Activated T-helper 1 cell treated with anti-CD3 and anti-CD28 coated beads, Interleukin-2, amount 50 U/mL, for 16 hours (primary cell): ENCODE measurements at regions not wholly inside any gene's neighbourhood (a gene's known extent, or its start where the extent isn't known, plus 50 kb on each side); places are given as distances from the start of the nearest gene placed in this dataset.
"Not testable (repeated sequence)": the region's sequence is repeated elsewhere in the genome, so short reads cannot be mapped to it uniquely, and the experiment has no call there.

Experiments
- DNase-seq, 2 donors: peaks; one replicate each; pipeline ENCODE4 v3.0.0-alpha.2; 2020; ENCODE audit warnings: low read depth in 1 of 2, low spot score in 1 of 2

DNA sequence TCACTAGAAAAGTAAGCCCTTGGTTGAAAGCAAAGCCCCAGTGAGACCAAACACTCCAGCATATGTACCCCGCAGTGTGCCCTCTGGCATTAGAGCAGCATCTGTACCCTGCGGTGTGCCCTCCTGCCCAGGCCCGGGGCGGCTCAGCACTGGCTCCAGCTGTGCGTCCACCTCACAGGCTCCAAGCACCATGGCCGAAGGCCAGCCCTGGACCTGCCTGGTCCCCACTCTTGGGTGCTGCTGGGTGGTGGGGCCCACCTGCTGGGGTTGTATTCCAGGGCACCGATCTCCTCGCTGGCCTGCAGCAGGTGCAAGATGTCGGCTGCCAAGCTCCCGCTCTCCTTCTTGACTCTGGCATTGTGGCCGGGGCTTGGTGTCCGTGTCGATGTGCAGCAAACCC, 230.2 kb downstream of the TUBA3C start:
- DNase-seq: no peak

GRCh38 chr13:18949970-18950369, 231.7 kb downstream of the TUBA3C start:
- no peak for DNase-seq

- no peak for DNase-seq
These were observed 232.2 kb downstream of the TUBA3C start for GRCh38 chr13:18949489-18949761.

DNA sequence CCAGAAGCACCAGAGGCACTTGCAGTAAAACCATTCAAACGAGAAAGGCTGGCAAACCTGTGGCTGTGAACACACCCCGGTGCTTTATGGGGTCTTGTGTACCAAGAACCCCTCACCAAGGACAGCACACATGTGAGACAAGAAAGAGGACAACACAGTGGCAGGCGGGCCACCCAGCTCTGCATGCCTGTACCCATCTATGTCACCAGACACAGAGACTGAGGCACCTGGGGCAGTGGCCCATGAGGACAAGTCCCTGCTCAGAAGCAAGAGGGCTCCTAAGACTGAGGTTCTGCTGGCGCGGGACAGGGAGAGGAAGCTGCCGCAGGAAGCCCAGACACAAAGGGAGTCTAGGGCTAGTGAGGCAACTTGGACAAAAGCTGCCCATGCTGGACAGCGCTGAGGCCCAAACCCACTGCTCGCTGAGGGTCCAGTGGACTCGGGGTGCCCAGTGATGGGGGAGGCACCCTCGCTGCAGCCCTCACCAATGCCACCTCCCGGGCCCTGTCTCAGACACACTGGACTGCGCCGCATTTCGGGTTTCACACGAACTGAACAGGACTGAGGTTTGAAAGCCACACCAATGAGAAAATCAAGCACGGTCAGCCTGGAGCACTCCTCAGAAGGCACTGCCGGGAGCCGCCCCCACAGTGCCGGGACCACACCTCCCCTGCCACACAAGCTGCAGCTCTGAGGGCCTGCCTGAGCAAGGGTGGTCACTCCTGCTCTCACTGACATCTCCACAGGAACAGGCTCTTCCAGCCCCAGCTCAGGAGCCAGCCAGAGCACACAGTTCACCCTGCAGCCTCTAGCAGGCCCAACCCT, 232.7 kb downstream of the TUBA3C start:
- DNase-seq: no peak

DNA sequence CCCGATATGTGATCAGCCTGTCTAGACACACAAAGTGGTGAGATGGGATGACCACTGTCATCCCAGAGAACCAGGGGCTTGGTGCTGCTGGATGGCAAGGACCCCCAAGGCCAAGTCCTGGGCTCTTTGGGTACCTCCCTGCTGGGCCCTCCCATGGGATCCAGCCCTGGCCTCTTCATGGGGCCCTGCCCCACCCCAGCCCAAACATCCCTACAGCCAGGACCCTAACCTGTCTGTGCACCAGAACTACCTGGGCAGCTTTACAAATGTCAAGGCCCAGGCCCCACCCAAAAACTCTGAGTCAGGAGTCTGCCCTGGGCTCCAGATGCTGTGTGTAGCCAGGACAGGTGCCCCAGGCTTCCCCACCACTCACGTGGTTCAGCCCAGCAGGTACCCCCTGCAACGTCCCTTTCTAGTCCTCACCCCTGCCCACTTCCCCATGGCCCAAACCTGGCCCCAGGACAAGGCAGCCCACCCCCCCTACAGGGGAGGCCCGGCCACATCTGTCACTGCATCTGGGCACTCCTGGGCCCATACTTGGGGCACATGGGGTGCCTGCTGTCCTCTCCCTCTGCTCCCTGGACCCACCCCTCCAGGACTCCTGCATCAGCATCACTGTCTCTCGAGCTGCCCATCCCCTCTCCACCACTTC, 233.5 kb downstream of the TUBA3C start:
- DNase-seq: no peak

GRCh38 chr13:18947376-18947977, 234.1 kb downstream of the TUBA3C start:
- DNase-seq: no peak

DNA sequence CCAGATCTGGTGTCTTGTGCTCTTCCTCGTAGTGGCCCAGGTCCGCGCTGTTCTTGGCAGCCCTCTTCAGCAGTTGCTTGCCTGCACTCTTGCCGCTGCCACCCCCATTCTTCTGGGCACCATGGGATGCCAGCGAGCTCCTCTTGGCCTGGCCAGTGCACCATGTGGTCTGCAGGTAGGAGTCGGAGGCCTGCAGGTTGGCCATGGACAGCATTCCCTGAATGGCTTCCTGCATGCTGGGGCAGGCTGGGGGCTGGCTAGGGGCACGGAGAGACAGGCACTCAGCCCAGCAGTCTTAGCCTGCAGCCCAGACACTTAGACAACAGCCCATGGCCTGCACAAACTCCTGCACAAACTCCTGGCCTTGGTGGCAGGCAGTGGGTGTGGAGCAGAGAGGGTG, 234.9 kb downstream of the TUBA3C start:
- DNase-seq: no peak

GRCh38 chr13:18944501-18945068, 237.0 kb downstream of the TUBA3C start:
- no peak for DNase-seq

GRCh38 chr13:18943721-18944391, 237.8 kb downstream of the TUBA3C start:
- DNase-seq: no peak

DNA sequence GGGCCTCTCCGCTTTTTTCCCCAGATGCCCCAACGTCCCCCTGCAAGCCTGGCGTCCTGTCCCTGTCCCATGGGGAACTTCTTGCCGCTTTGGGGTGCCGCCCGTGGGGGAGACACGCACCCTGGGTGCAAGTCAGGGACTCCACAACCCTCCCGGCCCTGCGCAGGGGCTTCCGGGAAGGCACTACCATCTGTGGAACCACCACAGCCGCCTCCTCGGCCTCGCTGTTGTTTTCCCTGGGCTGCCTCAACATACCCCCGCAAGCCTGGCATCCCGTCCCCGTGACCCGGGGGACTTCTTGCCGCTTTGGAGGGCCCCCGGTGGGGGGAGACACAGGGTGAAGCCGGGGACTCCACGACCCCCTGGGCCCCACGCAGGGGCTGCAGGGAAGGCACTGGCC, 238.4 kb downstream of the TUBA3C start:
- no peak for DNase-seq

DNA sequence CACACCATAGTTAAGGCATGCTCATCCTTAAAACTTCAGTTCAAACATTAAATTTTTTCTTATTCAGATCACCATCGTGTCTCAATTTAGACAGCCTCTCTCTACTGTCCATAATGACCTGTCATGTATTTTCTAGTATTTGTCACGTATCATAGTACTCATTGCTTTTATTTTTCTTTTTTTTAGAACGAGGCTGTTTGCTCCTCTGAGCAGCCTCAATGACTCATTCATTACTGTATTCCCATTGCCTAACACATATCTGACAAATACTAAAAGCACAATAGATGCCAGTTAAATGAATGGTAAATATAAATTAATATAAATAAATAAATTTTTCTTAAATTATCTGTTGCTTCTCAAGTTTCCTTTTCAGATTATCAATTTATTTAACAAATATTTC, 245.5 kb downstream of the TUBA3C start:
- DNase-seq: no peak

DNA sequence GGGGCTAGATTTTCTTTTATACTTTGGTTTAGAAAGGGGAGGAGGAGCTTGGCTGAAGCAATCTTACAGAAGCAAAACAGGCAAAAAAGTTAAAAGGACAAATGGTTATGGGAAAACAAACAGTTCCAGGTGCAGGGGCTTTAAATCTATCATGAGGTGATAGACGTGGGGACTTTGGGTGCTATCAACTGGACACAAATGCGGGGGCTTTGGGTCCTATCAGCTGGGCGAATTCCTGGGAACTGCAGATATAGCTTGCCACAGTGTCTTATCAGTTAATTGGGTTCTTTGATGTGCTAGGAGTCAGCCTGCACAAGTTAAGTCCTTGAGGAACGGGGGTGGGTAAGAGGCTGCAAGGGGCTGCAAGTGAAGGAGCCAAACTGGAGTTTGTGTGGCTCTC, 260.6 kb downstream of the TUBA3C start:
- DNase-seq: no peak

GRCh38 chr13:18905096-18905495, 276.5 kb downstream of the TUBA3C start:
- not testable (repeated sequence) for DNase-seq

DNA sequence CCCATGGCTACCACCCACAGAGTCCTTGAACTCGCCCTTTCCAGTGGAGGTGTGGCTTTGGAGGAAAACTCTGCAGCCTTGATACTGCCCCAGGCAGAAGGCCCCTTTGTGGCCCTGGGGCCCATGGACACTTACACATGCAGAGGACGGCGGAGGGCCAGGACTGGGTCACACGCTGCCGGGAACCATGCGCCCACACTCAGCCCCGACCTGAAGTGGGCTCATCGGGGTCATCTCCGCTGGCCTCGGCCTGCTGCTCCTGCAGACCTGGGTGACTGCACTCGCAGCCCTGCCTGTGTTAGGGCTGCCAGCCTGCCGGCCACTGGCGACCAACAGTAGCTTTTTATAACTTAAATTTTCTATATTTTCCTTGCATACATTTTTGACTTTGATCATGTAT, 286.2 kb downstream of the TUBA3C start:
- DNase-seq: not testable (repeated sequence)

- DNase-seq: not testable (repeated sequence)
These were observed 290.4 kb downstream of the TUBA3C start for GRCh38 chr13:18891242-18891641.

- DNase-seq: not testable (repeated sequence)
These were observed 306.5 kb downstream of the TUBA3C start for GRCh38 chr13:18874875-18875789.

- DNase-seq: not testable (repeated sequence)
These were observed 311.1 kb downstream of the TUBA3C start for GRCh38 chr13:18870557-18870956.

- not testable (repeated sequence) for DNase-seq
These were observed 312.3 kb downstream of the TUBA3C start for GRCh38 chr13:18869365-18869764.

DNA sequence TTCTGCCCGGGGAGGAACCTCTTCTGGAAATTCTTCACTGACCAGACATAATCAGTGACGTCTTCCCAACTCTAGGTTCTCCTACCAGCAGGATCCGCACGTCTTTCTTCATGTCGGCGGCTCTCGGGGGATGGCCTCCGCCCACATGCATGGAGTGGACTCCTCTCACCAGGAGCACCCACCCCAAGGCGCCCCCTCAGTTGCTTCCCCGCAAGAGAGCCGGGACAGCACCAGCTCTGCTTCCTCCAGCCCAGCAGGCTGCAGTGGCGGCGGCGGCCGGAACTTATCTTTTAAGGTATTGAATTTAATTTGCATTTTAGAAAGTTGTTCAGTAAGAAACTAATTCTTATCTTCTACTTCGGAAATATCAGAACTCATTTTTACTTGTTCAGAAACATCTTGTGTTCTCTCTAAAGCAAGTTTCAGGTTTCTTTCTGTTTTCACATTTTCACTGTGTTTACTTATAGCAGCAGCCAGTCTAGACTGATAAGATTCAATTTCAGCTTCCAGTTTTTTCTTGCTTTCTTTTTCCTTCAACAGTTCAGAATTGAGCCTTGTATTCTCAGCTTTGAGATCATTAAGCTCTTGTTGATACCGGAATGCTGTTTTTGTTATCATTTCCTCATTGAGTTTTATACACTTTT, 343.5 kb downstream of the TUBA3C start:
- not testable (repeated sequence) for DNase-seq

DNA sequence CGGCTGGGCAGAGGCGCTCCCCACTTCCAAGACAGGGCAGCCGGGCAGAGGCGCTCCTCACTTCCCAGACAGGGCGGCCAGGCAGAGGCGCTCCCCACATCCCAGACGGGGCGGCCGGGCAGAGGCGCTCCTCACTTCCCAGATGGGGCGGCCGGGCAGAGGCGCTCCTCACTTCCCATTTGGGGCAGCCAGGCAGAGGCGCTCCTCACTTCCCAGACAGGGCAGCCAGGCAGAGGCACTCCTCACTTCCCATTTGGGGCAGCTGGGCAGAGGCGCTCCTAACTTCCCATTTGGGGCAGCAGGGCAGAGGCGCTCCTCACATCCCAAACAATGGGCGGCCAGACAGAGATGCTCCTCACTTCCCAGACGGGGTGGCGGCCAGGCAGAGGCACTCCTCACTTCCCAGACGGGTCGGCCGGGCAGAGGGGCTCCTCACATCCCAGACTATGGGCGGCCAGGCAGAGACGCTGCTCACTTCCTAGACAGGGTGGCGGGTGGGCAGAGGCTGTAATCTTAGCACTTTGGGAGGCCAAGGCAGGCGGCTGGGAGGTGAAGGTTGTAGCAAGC, 344.4 kb downstream of the TUBA3C start:
- not testable (repeated sequence) for DNase-seq
